K562 (cell line): ENCODE measurements at regions not wholly inside any gene's neighbourhood (a gene's known extent, or its start where the extent isn't known, plus 50 kb on each side); places are given as distances from the start of the nearest gene placed in this dataset.

Experiments used
- BACH1 ChIP-seq: fragments of 200-800 bp; sonication (Bioruptor generic); IDR thresholded peaks from 2 replicates; pipeline ENCODE4 v1.6.1; 2016; ENCODE audit warnings: missing genetic modification characterization, missing compliant biosample characterization
- FOXA3 ChIP-seq, 2 experiments: fragments of 450-650 bp in 1 of 2; sonication (generic) in 1 of 2; formaldehyde crosslinking; IDR thresholded peaks in 1 of 2; conservative IDR thresholded peaks in 1 of 2; 2 replicates each; pipeline versions ENCODE4 v1.4.0 to v1.8.0; 2020 to 2022; ENCODE audit warnings: mild to moderate bottlenecking in 2 of 2, missing genetic modification reagents in 1 of 2
- HDAC1 ChIP-seq, 2 experiments: fragments of 450-650 bp; IDR thresholded peaks; 2 replicates each; pipeline ENCODE4 v1.6.1; 2016 to 2017; ENCODE audit warnings: inconsistent platforms in 1 of 2, mild to moderate bottlenecking in 1 of 2, moderate library complexity in 1 of 2
- NR2C2 ChIP-seq, 2 experiments: fragments of 200-800 bp in 1 of 2; sonication (Bioruptor generic) in 1 of 2; sonication (generic) in 1 of 2; formaldehyde crosslinking in 1 of 2; IDR thresholded peaks; 2 replicates each; pipeline versions ENCODE4 v1.6.1 to v1.8.0; 2016 to 2022; ENCODE audit warnings: mild to moderate bottlenecking in 1 of 2, missing compliant biosample characterization in 1 of 2, missing genetic modification characterization in 1 of 2, missing genetic modification reagents in 1 of 2
- NRF1 ChIP-seq, 2 experiments: fragments of 450-650 bp; IDR thresholded peaks in 1 of 2; conservative IDR thresholded peaks in 1 of 2; 2 replicates each; pipeline ENCODE4 v1.6.1; 2014; ENCODE audit warnings: mild to moderate bottlenecking in 2 of 2
- PCBP2 ChIP-seq: fragments of 200-400 bp; formaldehyde crosslinking; IDR thresholded peaks from 2 replicates; pipeline ENCODE4 v1.6.1; 2018; ENCODE audit warnings: low read length, low read depth, mild to moderate bottlenecking, moderate library complexity; ENCODE audit not compliant: poor library complexity, severe bottlenecking
- SUPT5H ChIP-seq: fragments of 450-650 bp; IDR thresholded peaks from 2 replicates; pipeline ENCODE4 v1.6.1; 2016
- ZFP1 ChIP-seq: fragments of 450-650 bp; formaldehyde crosslinking; IDR thresholded peaks from 2 replicates; pipeline ENCODE4 v1.4.0; 2020; ENCODE audit warnings: mild to moderate bottlenecking, mixed read lengths
- ZNF121 ChIP-seq: sonication (generic); formaldehyde crosslinking; conservative IDR thresholded peaks from 2 replicates; pipeline ENCODE4 v1.8.0; 2022; ENCODE audit warnings: missing genetic modification reagents
- ZNF263 ChIP-seq: sonication (generic); formaldehyde crosslinking; IDR thresholded peaks from 2 replicates; pipeline ENCODE4 v1.8.0; 2022; ENCODE audit warnings: mild to moderate bottlenecking, missing genetic modification reagents, borderline replicate concordance
- TF ChIP-seq, protein P1 (sequence below): fragments of 200-600 bp; sonication (generic); IDR thresholded peaks from one replicate; pipeline ENCODE4 v1.6.1; 2012; ENCODE audit warnings: mild to moderate bottlenecking, low read depth, low read length, inconsistent platforms

- TF ChIP-seq ZNF121 (CRISPR knock-in tag) = no peak
- TF ChIP-seq BACH1 = no peak
- no peak for TF ChIP-seq ZNF263 (CRISPR knock-in tag)
- no peak for TF ChIP-seq HDAC1 (IDR thresholded peaks at IDR 0.05)
- no peak for TF ChIP-seq SUPT5H
- TF ChIP-seq ZFP1 (CRISPR knock-in tag) = no peak
- TF ChIP-seq NRF1 (conservative IDR thresholded peaks at IDR 0.05 in 1 of 2, IDR thresholded peaks at IDR 0.05 in 1 of 2) = no peak
- TF ChIP-seq NR2C2 (CRISPR knock-in tag; IDR thresholded peaks at IDR 0.05) = no peak
- TF ChIP-seq NR2C2 (tag; IDR thresholded peaks at IDR 0.05) = no peak
- TF ChIP-seq, protein P1, sequence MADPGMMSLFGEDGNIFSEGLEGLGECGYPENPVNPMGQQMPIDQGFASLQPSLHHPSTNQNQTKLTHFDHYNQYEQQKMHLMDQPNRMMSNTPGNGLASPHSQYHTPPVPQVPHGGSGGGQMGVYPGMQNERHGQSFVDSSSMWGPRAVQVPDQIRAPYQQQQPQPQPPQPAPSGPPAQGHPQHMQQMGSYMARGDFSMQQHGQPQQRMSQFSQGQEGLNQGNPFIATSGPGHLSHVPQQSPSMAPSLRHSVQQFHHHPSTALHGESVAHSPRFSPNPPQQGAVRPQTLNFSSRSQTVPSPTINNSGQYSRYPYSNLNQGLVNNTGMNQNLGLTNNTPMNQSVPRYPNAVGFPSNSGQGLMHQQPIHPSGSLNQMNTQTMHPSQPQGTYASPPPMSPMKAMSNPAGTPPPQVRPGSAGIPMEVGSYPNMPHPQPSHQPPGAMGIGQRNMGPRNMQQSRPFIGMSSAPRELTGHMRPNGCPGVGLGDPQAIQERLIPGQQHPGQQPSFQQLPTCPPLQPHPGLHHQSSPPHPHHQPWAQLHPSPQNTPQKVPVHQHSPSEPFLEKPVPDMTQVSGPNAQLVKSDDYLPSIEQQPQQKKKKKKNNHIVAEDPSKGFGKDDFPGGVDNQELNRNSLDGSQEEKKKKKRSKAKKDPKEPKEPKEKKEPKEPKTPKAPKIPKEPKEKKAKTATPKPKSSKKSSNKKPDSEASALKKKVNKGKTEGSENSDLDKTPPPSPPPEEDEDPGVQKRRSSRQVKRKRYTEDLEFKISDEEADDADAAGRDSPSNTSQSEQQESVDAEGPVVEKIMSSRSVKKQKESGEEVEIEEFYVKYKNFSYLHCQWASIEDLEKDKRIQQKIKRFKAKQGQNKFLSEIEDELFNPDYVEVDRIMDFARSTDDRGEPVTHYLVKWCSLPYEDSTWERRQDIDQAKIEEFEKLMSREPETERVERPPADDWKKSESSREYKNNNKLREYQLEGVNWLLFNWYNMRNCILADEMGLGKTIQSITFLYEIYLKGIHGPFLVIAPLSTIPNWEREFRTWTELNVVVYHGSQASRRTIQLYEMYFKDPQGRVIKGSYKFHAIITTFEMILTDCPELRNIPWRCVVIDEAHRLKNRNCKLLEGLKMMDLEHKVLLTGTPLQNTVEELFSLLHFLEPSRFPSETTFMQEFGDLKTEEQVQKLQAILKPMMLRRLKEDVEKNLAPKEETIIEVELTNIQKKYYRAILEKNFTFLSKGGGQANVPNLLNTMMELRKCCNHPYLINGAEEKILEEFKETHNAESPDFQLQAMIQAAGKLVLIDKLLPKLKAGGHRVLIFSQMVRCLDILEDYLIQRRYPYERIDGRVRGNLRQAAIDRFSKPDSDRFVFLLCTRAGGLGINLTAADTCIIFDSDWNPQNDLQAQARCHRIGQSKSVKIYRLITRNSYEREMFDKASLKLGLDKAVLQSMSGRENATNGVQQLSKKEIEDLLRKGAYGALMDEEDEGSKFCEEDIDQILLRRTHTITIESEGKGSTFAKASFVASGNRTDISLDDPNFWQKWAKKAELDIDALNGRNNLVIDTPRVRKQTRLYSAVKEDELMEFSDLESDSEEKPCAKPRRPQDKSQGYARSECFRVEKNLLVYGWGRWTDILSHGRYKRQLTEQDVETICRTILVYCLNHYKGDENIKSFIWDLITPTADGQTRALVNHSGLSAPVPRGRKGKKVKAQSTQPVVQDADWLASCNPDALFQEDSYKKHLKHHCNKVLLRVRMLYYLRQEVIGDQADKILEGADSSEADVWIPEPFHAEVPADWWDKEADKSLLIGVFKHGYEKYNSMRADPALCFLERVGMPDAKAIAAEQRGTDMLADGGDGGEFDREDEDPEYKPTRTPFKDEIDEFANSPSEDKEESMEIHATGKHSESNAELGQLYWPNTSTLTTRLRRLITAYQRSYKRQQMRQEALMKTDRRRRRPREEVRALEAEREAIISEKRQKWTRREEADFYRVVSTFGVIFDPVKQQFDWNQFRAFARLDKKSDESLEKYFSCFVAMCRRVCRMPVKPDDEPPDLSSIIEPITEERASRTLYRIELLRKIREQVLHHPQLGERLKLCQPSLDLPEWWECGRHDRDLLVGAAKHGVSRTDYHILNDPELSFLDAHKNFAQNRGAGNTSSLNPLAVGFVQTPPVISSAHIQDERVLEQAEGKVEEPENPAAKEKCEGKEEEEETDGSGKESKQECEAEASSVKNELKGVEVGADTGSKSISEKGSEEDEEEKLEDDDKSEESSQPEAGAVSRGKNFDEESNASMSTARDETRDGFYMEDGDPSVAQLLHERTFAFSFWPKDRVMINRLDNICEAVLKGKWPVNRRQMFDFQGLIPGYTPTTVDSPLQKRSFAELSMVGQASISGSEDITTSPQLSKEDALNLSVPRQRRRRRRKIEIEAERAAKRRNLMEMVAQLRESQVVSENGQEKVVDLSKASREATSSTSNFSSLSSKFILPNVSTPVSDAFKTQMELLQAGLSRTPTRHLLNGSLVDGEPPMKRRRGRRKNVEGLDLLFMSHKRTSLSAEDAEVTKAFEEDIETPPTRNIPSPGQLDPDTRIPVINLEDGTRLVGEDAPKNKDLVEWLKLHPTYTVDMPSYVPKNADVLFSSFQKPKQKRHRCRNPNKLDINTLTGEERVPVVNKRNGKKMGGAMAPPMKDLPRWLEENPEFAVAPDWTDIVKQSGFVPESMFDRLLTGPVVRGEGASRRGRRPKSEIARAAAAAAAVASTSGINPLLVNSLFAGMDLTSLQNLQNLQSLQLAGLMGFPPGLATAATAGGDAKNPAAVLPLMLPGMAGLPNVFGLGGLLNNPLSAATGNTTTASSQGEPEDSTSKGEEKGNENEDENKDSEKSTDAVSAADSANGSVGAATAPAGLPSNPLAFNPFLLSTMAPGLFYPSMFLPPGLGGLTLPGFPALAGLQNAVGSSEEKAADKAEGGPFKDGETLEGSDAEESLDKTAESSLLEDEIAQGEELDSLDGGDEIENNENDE = no peak
- no peak for TF ChIP-seq PCBP2
- TF ChIP-seq FOXA3 (CRISPR knock-in tag; conservative IDR thresholded peaks at IDR 0.05 in 1 of 2, IDR thresholded peaks at IDR 0.05 in 1 of 2) = no peak
Measured at GRCh38 chr11:103532133-103532788, 423.0 kb downstream of the DYNC2H1 start.
